Lung (tissue), 11 donors: ENCODE measurements at regions not wholly inside any gene's neighbourhood (a gene's known extent, or its start where the extent isn't known, plus 50 kb on each side); places are given as distances from the start of the nearest gene placed in this dataset.

ENCODE experiments used
- ATAC-seq: fragments of 200-7000 bp; cut with Tn5 transposase; one replicate; pipeline ENCODE4 v1.9.1; 2020; ENCODE audit warnings: moderate number of reproducible peaks; ENCODE audit not compliant: insufficient read depth, low FRiP score
- DNase-seq, 3 donors: peaks; one replicate each; pipeline ENCODE4 v3.0.0-alpha.2; 2013 to 2017
- H3K27ac ChIP-seq, 2 donors: one replicate each; pipeline ENCODE4 v1.5.1; 2013; ENCODE audit warnings: mild to moderate bottlenecking in 2 of 2, moderate library complexity in 2 of 2, control low read depth in 1 of 2, inconsistent platforms in 1 of 2, low read depth in 1 of 2, low read length in 1 of 2
- H3K27me3 ChIP-seq, 3 donors: one replicate each; pipeline ENCODE4 v1.5.1; 2013; ENCODE audit warnings: low read length in 2 of 3; ENCODE audit not compliant: control insufficient read depth in 3 of 3, insufficient read depth in 3 of 3
- H3K36me3 ChIP-seq, 4 donors: one replicate each; pipeline ENCODE4 v1.5.1; 2013; ENCODE audit warnings: low read length in 4 of 4, mild to moderate bottlenecking in 1 of 4, moderate library complexity in 1 of 4; ENCODE audit not compliant: control insufficient read depth in 4 of 4, insufficient read depth in 4 of 4
- H3K4me1 ChIP-seq, 5 donors: one replicate each; pipeline ENCODE4 v1.5.1; 2013; ENCODE audit warnings: low read length in 5 of 5, mild to moderate bottlenecking in 2 of 5, moderate library complexity in 1 of 5; ENCODE audit not compliant: control insufficient read depth in 5 of 5, insufficient read depth in 5 of 5
- H3K4me3 ChIP-seq: one replicate; pipeline ENCODE4 v1.5.1; 2013; ENCODE audit warnings: mild to moderate bottlenecking, control low read depth, moderate library complexity
- H3K9ac ChIP-seq, 2 donors: one replicate each; pipeline ENCODE4 v1.5.1; 2013; ENCODE audit warnings: low read length in 2 of 2, control low read depth in 1 of 2; ENCODE audit not compliant: insufficient read depth in 1 of 2
- H3K9me3 ChIP-seq, 4 donors: one replicate each; pipeline ENCODE4 v1.5.1; 2013; ENCODE audit warnings: low read length in 3 of 4, mild to moderate bottlenecking in 1 of 4, moderate library complexity in 1 of 4; ENCODE audit not compliant: control insufficient read depth in 4 of 4, insufficient read depth in 3 of 4
- CTCF ChIP-seq: IDR thresholded peaks from 2 replicates; pipeline ENCODE4 v1.5.1; 2012; ENCODE audit warnings: mild to moderate bottlenecking; ENCODE audit errors: control extremely low read depth, extremely low read depth
- WGBS, 2 donors: extraction: QIAGEN DNeasy Blood & Tissue Kit; methylation state at CpG; one replicate each; pipeline ENCODE4 v1.1.7; 2013; 5-methylcytosine and 5-hydroxymethylcytosine counted together
- donor health status: control.
- donor health status: control.
- donor health status: Bipolar disorder and iron deficiency.
- donor health status: healthy.
- donor health status: DM: yes; HTN: yes; CAD: no.

- H3K9ac ChIP-seq, result no peak overlapping the region
- no peak for TF ChIP-seq CTCF
- H3K27ac ChIP-seq, result peak overlapping the region in 1 of 2 donors; percentile 70
- H3K4me1 ChIP-seq, result peaks cover 0 to 33% (median 10%) of the 10 kb centered on the region in 5 donors
- H3K36me3 ChIP-seq, result no peaks in the 10 kb centered on the region
- ATAC-seq, result peak; percentile 68
- WGBS, 2 donors, result 41 to 50% methylated on average over 9 of the region's 9 CpGs
- H3K4me3 ChIP-seq, result no peak overlapping the region
- peak; percentile 55 to 83 (median 74) for DNase-seq
- no peaks in the 10 kb centered on the region for H3K27me3 ChIP-seq
- no peaks in the 10 kb centered on the region for H3K9me3 ChIP-seq
Observed at GRCh38 chr3:46110701-46111493, 83.6 kb upstream of the XCR1 start.

- no peaks in the 10 kb centered on the region for H3K9me3 ChIP-seq
- H3K36me3 ChIP-seq, result no peaks in the 10 kb centered on the region
- 58 to 61% methylated on average over 4 of the region's 4 CpGs for WGBS, 2 donors
- no peak for DNase-seq
- no peaks in the 10 kb centered on the region for H3K27me3 ChIP-seq
- no peak overlapping the region for H3K4me3 ChIP-seq
- TF ChIP-seq CTCF, result no peak
- no peak for ATAC-seq
- no peak overlapping the region for H3K9ac ChIP-seq
- H3K4me1 ChIP-seq, result peaks cover 0 to 46% (median 10%) of the 10 kb centered on the region in 5 donors
- no peak overlapping the region for H3K27ac ChIP-seq
Observed at GRCh38 chr3:46107682-46108081, 80.4 kb upstream of the XCR1 start.

- no peak overlapping the region for H3K27ac ChIP-seq
- no peak overlapping the region for H3K9ac ChIP-seq
- H3K36me3 ChIP-seq, result no peaks in the 10 kb centered on the region
- WGBS, 2 donors, result 64 to 74% methylated on average over 4 of the region's 4 CpGs
- DNase-seq, result peak in 1 of 3 donors; percentile 24
- no peaks in the 10 kb centered on the region for H3K27me3 ChIP-seq
- H3K4me1 ChIP-seq, result peaks cover 0 to 37% (median 7%) of the 10 kb centered on the region in 5 donors
- ATAC-seq, result no peak
- TF ChIP-seq CTCF, result no peak
- H3K4me3 ChIP-seq, result no peak overlapping the region
- no peaks in the 10 kb centered on the region for H3K9me3 ChIP-seq
Observed at GRCh38 chr3:46105306-46105919, 78.1 kb upstream of the XCR1 start.
